NCI-H345 (cell line): ENCODE measurements at regions not wholly inside any gene's neighbourhood (a gene's known extent, or its start where the extent isn't known, plus 50 kb on each side); places are given as distances from the start of the nearest gene placed in this dataset.
"Not testable (repeated sequence)": the region's sequence is repeated elsewhere in the genome, so short reads cannot be mapped to it uniquely, and the experiment has no call there.

Experiments used
- DNase-seq: peaks from one replicate; lab custom pipeline; 2025; lab: John Stamatoyannopoulos, UW

DNA sequence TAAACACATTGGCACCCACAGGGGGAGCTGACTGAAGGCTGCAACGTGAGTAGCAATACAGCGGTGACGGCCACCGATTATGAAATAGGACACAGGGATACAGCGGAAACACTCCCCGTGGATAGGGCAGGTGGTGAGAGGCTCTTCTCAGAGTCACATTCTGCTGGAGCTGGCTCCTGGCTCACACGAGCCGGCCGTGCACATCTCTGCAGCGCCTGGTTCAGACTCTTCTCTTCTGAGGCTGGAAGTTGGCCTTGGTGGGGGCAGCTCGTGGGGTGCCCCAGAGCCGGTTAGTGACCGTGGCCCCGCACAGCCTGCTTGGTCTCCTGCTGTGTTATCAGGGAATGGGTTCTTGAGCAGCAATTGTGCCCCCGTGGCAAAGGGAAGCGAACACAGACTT is 61.3 kb upstream of the EN2 start:
- no peak for DNase-seq

DNA sequence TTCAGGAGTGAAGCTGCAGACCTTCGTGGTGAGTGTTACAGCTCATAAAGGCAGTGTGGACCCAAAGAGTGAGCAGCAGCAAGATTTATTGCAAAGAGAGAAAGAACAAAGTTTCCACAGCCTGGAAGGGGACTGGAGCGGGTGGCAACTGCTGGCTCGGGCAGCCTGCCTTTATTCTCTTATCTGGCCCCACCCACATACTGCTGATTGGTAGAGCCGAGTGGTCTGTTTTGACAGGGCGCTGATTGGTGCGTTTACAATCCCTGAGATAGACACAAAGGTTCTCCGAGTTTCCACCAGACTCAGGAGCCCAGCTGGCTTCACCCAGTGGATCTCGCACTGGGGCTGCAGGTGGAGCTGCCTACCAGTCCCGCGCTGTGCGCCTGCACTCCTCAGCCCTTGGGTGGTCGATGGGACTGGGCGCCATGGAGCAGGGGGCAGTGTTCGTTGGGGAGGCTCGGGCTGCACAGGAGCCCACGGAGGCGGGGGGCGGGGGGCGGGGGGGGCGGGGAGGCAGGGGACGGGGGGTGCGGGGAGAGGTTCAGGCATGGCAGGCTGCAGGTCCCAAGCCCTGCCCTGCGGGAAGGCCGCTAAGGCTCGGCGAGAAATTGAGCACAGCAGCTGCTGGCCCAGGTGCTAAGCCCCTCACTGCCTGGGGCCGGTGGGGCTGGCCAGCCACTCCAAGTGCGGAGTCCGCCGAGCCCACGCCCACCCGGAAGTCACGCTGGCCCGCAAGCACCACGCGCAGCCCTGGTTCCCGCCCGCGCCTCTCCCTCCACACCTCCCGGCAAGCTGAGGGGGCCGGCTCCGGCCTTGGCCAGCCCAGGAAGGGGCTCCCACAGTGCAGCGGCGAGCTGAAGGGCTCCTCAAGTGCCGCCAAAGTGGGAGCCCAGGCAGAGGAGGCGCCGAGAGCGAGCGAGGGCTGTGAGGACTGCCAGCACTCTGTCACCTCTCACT is 59.9 kb upstream of the EN2 start:
- DNase-seq, result not testable (repeated sequence)

DNA sequence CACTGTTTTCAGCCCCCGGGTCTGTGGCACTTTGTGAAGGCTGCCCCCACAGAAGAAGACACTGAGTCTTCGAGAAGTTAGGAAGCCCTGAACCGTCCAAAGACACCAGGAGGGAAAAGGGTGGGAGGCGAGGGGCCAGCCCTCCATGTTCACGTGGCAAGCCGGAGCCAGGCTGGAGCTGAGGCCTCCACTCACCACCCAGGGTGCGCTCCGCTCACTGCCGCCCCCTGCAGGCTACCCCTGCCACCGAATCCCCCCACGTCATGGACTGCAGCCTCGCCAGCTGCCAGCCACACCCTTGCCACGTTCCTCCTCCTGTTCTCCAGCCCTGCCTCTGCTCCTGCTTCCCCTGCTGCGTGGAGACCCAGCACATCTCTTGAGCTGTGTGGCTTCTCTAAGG is 59.0 kb upstream of the EN2 start:
- DNase-seq, result no peak

DNA sequence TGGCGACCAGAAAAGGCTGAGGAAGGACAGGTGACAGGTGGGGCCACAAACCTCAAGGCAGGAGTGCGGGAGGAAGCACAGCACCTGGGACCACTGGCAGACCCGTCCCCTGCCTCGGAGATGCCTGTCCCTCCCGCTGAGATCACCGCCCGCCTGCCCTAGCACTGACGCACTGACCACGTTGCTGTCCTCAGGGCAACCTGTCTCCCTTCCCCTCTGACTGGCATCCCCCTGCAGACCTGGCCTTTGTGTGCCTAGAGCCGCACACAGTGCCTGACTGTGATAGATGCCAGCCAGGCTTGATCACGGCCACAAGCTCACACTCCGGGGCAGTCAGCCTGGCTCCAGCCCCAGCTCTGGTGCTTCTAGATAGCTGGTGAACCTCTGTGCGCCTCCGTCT is 58.4 kb upstream of the EN2 start:
- no peak for DNase-seq

DNA sequence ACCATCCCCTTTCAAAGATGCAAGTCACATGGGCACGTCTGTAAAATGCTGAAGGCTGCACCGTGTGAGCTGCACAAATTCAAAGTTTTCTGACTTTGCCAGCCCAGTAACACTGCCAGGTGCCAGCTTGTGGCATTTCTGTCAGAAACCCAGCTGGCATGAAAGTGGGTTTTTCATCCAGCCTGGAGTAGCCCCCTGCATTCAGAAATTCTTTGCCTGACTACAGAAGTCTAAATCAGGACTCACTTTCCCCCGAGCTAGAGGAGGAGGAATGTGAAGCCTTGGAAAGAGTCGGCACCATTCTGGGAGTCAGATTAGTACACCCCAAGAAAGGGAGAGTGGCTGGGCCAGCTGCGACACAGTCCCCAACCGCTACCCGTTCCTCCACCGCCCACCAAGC is 56.7 kb upstream of the EN2 start:
- DNase-seq, result no peak

DNA sequence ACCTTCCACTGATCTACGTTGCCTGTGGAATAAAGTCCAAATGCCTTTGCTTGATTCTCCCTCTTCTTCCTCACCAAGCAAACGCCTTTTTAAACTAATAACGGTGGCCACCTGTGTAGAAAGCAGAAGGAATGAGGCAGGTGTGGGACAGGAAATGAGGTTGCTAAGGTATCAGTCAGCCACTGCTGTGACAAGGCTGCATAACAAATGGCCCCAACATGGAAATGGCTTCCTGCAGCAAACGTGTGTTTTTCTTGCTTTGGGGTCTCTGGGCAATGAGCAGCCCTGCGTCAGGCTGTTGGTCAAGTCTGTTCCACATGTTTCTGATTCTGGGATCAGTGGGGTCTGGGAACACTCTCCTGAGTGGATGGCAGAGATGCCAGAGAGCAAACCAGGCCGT is 56.0 kb upstream of the EN2 start:
- DNase-seq, result no peak

DNA sequence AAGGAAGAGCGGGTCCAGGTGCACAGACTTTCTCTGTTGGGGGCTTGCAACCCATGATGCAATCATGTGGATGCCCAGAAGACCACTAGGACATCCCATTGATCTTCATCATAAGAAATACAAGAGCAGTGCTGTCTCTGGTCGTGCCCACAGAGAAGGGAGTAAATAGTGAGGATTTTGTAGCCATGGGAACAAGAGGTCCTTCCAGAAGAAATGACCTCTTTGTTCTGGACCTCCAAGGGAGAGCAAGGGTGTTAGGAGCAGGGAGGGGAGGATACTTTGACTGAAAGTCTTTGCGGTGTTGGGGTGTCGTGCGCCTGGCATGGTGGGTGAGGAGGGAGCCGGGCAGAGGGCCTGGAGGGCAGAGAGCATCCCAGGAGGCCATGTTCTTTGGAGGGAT is 55.0 kb upstream of the EN2 start:
- DNase-seq, result no peak

DNA sequence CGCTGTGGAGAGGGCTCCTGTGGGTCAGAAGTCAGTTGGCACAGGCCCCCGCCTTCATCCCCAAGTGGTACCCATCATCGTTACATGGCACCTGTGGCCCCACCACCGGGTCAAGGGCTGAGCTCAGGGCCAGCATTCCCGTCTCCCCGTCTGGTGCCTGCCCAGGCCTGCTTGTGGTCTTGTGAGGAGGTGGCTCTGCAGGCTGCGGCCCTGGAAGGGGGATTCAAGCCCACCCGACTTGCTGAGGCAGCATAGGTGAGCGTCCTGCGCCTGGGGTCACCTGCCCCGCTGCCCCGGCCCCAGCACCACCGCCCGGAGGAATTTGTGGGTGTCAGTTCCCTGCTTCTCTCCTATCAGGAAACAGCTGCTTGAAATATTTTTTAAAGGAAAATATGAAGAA is 53.0 kb upstream of the EN2 start:
- DNase-seq, result no peak

DNA sequence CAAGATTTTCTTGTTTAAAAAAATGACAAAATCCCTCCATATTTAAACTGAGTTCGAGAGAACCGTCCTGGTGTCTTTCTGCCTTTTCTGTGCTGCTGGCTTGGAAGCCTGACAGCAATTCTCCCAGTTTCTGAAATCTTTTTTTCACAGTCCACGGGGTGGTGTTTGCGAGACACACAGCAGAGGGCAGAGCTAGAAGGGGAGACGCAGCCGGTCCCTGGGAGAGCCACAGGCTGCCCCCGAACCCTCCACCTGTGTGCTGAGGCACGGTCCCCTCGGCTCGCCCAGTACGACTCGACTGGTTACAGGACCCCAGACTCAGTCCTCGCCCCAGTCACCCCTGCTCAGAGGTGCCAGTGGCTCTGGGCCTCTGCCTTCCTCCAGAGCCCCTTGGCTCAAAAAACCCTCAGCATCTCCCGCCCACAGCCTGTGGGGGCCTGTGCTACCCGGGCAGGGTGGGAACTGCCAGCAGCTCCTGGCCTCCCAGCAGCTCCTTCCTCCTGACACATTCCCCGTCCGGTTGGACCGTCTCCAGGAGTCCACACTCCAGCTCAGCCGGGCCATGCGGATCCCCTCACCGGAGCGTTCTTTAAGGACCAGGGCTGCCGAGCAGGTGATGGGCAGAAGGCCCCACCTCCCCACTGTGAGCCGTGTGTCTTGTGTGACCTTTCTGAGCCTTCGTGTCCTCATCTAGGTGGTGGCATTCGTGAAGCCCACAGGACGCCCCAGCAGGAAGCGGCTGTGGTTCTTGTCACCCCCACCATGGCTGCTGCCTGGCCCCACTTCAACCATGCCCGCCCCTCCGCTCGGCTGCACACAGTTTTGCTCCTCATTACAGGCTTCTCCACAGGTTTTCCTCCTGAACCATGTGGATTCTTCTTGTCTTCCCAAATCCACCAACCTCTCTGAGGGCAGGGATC is 52.3 kb upstream of the EN2 start:
- DNase-seq, result no peak

DNA sequence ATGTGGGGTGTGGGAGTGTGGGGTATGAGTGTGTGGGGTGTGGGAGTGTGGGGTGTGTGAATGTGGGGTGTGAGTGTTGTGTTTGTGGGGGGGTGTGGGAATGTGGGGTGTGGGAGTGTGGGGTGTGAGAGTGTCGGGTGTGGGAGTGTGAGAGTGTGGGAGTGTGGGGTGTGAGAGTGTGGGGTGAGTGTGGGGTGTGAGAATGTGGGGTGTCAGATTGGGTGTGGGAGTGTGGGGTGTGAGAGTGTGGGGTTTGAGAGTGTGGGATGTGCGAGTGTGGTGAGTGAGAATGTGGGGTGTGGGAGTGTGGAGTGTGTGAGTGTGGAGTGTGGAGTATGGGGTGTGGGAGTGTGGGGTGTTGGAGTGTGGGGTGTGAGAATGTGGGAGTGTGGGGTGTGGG is 50.1 kb upstream of the EN2 start:
- DNase-seq, result no peak
